Kidney epithelial cell (primary cell): ENCODE measurements at regions not wholly inside any gene's neighbourhood (a gene's known extent, or its start where the extent isn't known, plus 50 kb on each side); places are given as distances from the start of the nearest gene placed in this dataset.
"Not testable (repeated sequence)": the region's sequence is repeated elsewhere in the genome, so short reads cannot be mapped to it uniquely, and the experiment has no call there.

Source experiments
- DNase-seq: peaks from one replicate; pipeline ENCODE4 v3.0.0-alpha.2; 2010; ENCODE audit warnings: low read depth
- H3K27me3 ChIP-seq: 2 replicates; pipeline ENCODE4 v1.6.0; 2011; ENCODE audit warnings: low read length; ENCODE audit not compliant: control insufficient read depth, insufficient read depth
- H3K36me3 ChIP-seq: 2 replicates; pipeline ENCODE4 v1.5.1; 2011; ENCODE audit warnings: low read length; ENCODE audit not compliant: control insufficient read depth, insufficient read depth
- H3K4me3 ChIP-seq: 2 replicates; pipeline ENCODE4 v1.5.1; 2011; ENCODE audit warnings: low read depth, mild to moderate bottlenecking, control low read depth, low read length
- TF ChIP-seq, protein P1 (sequence below): IDR thresholded peaks from 2 replicates; pipeline ENCODE4 v1.5.1; 2011; ENCODE audit warnings: mild to moderate bottlenecking, moderate library complexity, low read length, control low read depth, inconsistent platforms; ENCODE audit not compliant: insufficient read depth, poor library complexity, severe bottlenecking

DNA sequence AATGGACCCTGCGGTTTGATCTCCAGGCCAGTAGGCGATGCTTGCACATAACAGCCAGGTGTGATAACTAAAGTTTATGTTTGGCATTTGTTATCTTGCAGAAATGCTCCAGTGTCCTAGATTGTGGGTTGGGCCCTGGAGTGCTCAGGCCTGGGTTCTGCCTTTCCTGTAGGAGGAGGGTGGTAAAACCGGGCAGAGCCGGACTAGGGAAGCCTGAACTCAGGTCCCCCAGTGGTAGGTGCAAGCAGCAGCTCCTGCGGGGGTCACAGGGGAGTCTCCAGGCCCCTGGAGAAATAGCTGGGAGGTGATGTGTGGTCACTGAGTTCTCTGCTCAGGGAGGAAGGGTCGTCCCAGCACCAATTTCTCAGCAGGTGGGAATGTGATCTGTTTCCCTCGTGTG is 538.3 kb upstream of the ANO3 start:
- Histone ChIP-seq H3K36me3 (no peaks in the 10 kb centered on the region), H3K27me3 (no peaks in the 10 kb centered on the region), H3K4me3 (no peak overlapping the region)
- TF ChIP-seq, protein P1, sequence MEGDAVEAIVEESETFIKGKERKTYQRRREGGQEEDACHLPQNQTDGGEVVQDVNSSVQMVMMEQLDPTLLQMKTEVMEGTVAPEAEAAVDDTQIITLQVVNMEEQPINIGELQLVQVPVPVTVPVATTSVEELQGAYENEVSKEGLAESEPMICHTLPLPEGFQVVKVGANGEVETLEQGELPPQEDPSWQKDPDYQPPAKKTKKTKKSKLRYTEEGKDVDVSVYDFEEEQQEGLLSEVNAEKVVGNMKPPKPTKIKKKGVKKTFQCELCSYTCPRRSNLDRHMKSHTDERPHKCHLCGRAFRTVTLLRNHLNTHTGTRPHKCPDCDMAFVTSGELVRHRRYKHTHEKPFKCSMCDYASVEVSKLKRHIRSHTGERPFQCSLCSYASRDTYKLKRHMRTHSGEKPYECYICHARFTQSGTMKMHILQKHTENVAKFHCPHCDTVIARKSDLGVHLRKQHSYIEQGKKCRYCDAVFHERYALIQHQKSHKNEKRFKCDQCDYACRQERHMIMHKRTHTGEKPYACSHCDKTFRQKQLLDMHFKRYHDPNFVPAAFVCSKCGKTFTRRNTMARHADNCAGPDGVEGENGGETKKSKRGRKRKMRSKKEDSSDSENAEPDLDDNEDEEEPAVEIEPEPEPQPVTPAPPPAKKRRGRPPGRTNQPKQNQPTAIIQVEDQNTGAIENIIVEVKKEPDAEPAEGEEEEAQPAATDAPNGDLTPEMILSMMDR, result no peak
- no peak for DNase-seq

DNA sequence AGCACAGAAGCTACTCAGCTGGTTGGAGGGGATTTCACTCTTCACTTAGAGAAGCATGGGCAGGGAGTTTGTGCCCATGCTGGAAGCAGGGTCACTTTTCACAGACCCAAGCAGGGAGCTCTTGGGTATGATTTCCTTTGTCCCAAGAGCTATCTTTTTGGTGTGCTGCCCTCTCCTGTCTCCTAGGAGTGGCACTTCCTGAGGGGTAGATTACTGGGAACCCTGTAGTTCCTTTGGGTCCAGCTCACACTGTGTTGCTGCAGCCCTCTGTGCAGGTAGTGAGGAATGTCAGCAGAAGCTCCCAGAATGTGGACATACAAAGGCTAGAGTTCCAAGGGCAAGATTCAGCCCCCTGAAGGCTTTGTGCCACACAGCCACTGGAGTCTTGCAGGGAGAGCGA is 537.1 kb upstream of the ANO3 start:
- Histone ChIP-seq H3K27me3 (no peaks in the 10 kb centered on the region), H3K4me3 (no peak overlapping the region), H3K36me3 (no peaks in the 10 kb centered on the region)
- TF ChIP-seq, protein P1, result no peak
- DNase-seq, result no peak

DNA sequence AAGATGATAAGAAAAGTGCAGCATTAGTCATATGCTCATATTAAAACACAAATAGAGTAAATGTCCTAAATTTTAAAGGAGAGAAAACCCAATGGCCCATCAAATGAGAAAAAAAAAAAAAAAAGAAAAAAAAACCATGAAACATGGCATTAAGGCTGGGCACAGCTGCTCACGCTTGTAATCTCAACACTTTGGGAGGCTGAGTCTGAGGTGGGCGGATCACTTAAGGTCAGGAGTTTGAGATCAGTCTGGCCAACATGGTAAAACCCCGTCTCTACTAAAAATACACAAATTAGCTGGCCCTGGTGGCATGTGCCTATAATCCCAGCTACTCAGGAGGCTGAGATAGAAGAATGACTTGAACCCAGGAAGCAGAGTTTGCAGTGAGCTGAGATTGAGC is 515.5 kb upstream of the ANO3 start:
- no peak for DNase-seq
- TF ChIP-seq, protein P1, result no peak
- no peaks in the 10 kb centered on the region for H3K36me3 ChIP-seq
- no peak overlapping the region for H3K4me3 ChIP-seq
- H3K27me3 ChIP-seq, result no peaks in the 10 kb centered on the region

DNA sequence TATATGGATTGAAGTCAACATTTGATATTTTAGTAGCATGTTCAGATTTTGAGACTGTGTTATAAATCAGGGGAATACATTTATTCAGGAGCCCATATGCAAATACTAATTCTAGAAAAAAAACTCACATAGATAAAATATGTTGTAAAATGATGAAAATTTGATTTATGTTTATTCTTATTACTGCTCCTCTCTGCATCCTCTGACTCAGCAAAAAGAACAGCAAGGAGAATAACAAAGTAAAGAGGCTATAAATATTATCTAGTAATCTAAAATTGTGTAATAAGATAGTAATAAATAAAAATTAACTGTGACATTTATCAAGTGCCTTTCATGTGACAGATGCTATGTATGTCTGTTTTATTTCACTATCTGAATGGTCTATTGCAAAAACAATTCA is 507.2 kb upstream of the ANO3 start:
- no peaks in the 10 kb centered on the region for H3K36me3 ChIP-seq
- DNase-seq, result no peak
- no peak overlapping the region for H3K4me3 ChIP-seq
- TF ChIP-seq, protein P1, result no peak
- no peaks in the 10 kb centered on the region for H3K27me3 ChIP-seq

DNA sequence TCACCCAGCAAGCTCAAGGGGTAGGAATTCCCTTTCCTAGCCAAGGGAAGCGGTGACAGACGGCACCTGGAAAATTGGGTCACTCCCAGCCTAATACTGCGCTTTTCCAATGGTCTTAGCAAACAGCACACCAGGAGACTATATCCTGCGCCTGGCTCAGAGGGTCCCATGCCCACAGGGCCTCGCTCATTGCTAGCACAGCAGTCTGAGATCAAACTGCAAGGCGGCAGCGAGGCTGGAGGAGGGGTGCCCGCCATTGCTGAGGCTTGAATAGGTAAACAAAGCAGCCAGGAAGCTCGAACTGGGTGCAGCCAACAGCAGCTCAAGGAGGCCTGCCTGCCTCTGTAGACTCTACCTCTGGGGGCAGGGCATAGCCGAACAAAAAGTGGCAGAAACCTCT is 500.4 kb upstream of the ANO3 start:
- H3K4me3 ChIP-seq, H3K27me3 ChIP-seq, DNase-seq, H3K36me3 ChIP-seq: not testable (repeated sequence)

DNA sequence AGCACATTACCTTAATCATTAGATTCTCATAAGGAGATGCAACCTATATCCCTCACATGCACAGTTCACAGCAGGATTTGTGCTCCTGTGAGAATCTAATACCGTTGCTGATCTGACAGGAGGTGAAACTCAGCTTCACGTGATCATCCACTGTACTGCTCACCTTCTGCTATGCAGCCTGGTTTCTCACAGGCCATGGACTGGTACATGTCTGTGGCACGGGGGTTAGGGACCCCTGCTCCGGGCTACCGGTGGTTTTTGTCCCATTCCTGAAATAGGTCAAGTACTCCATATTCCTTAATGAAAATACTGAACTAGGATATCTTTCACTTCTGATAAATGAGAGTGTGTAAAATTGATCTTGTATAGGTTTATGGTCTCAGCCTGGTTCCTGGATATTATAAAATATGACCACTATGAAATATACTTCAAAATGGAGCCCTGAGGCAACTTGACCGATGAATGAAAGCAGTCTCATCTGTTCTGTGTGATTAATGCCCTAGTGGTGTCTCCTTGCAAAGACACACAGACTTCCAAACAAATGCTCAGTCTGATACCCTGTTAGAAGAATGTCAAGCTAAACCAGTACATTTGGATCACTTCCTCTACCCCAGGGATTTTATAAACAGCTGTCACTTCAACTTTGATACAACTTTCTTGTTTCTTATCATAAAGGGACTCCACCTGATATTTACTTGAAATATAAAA is 492.9 kb upstream of the ANO3 start:
- H3K36me3 ChIP-seq, result no peaks in the 10 kb centered on the region

More for the DNA sequence above, 492.9 kb upstream of the ANO3 start:
- no peaks in the 10 kb centered on the region for H3K27me3 ChIP-seq
- DNase-seq, result no peak
- H3K4me3 ChIP-seq, result no peak overlapping the region
- TF ChIP-seq, protein P1, result no peak
